OCI-LY7 (cell line): ENCODE measurements at regions not wholly inside any gene's neighbourhood (a gene's known extent, or its start where the extent isn't known, plus 50 kb on each side); places are given as distances from the start of the nearest gene placed in this dataset.

Experiments
- EZH2phosphoT487 ChIP-seq: fragments of 200-600 bp; sonication (generic); IDR thresholded peaks from 2 replicates; pipeline ENCODE4 v1.6.1; 2018; ENCODE audit warnings: low read depth, borderline replicate concordance, mild to moderate bottlenecking, mixed run types, antibody characterized with exemption, low read length, moderate library complexity, mixed read lengths
- TF ChIP-seq, protein P1 (sequence below): fragments of 200-600 bp; sonication (generic); conservative IDR thresholded peaks from 2 replicates; pipeline ENCODE4 v1.5.1; 2014; ENCODE audit warnings: mild to moderate bottlenecking, antibody characterized with exemption, low read length, moderate library complexity, mixed read lengths

DNA sequence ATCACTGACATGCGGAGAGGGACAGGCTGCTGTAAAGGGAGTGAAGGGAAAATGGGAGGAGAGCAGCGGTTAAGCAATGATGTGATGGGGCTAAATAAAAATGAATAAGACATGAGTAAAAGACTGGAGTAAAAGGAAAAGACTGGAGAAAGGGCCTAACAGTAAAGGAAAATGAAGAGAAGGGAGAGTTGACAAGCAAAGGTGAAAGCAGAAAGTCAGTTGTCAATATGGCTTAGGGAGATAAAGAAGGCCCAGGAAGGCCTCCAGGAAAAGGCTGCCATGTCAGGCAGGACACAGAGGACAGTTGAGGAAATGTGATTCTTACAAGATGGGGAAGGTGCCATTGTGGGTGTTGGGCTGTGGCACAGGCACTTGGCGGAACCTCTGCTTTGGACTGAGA is 98.9 kb upstream of the AMZ2 start:
- TF ChIP-seq, protein P1, sequence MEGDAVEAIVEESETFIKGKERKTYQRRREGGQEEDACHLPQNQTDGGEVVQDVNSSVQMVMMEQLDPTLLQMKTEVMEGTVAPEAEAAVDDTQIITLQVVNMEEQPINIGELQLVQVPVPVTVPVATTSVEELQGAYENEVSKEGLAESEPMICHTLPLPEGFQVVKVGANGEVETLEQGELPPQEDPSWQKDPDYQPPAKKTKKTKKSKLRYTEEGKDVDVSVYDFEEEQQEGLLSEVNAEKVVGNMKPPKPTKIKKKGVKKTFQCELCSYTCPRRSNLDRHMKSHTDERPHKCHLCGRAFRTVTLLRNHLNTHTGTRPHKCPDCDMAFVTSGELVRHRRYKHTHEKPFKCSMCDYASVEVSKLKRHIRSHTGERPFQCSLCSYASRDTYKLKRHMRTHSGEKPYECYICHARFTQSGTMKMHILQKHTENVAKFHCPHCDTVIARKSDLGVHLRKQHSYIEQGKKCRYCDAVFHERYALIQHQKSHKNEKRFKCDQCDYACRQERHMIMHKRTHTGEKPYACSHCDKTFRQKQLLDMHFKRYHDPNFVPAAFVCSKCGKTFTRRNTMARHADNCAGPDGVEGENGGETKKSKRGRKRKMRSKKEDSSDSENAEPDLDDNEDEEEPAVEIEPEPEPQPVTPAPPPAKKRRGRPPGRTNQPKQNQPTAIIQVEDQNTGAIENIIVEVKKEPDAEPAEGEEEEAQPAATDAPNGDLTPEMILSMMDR, result no peak
- no peak for TF ChIP-seq EZH2phosphoT487
